H9 (cell line): ENCODE measurements at regions not wholly inside any gene's neighbourhood (a gene's known extent, or its start where the extent isn't known, plus 50 kb on each side); places are given as distances from the start of the nearest gene placed in this dataset.

Source experiments
- DNase-seq: peaks from one replicate; pipeline ENCODE4 v3.0.0-alpha.2; 2017
- H2AFZ ChIP-seq: one replicate; pipeline ENCODE4 v1.6.1; 2013; ENCODE audit warnings: mild to moderate bottlenecking, low read length, control low read depth, moderate library complexity
- H2AK5ac ChIP-seq: 2 replicates; pipeline ENCODE4 v1.6.1; 2013; ENCODE audit warnings: low read length, control low read depth, mixed read lengths; ENCODE audit not compliant: insufficient read length
- H2BK120ac ChIP-seq: one replicate; pipeline ENCODE4 v1.6.1; 2013; ENCODE audit warnings: low read depth, mild to moderate bottlenecking, low read length, control low read depth, inconsistent platforms; ENCODE audit not compliant: poor library complexity, severe bottlenecking
- H2BK12ac ChIP-seq: 2 replicates; pipeline ENCODE4 v1.6.1; 2013; ENCODE audit warnings: low read length, control low read depth, mixed read lengths, low read depth; ENCODE audit not compliant: insufficient read length
- H2BK15ac ChIP-seq: 2 replicates; pipeline ENCODE4 v1.6.1; 2013; ENCODE audit warnings: low read depth, low read length, control low read depth
- H2BK20ac ChIP-seq: one replicate; pipeline ENCODE4 v1.6.1; 2013; ENCODE audit warnings: low read depth, mild to moderate bottlenecking, low read length, control low read depth, inconsistent platforms; ENCODE audit not compliant: poor library complexity, severe bottlenecking
- H2BK5ac ChIP-seq: 2 replicates; pipeline ENCODE4 v1.6.1; 2013; ENCODE audit warnings: low read length, control low read depth, mixed read lengths; ENCODE audit not compliant: insufficient read length
- H3K14ac ChIP-seq: 2 replicates; pipeline ENCODE4 v1.6.1; 2013; ENCODE audit warnings: low read length, control low read depth; ENCODE audit not compliant: insufficient read depth
- H3K18ac ChIP-seq: 2 replicates; pipeline ENCODE4 v1.6.1; 2013; ENCODE audit warnings: low read depth, mild to moderate bottlenecking, mixed read lengths, low read length, control low read depth; ENCODE audit not compliant: insufficient read length
- H3K23ac ChIP-seq: 2 replicates; pipeline ENCODE4 v1.6.1; 2013; ENCODE audit warnings: low read length, control low read depth, mixed read lengths, low read depth; ENCODE audit not compliant: insufficient read length
- H3K23me2 ChIP-seq: 2 replicates; pipeline ENCODE4 v1.6.1; 2013; ENCODE audit warnings: low read depth, mild to moderate bottlenecking, mixed read lengths, low read length, control low read depth; ENCODE audit not compliant: insufficient read length, poor library complexity, severe bottlenecking
- H3K27ac ChIP-seq: 2 replicates; pipeline ENCODE4 v1.5.1; 2013; ENCODE audit warnings: low read length, control low read depth, mixed read lengths, low read depth; ENCODE audit not compliant: insufficient read length
- H3K27me3 ChIP-seq: 2 replicates; pipeline ENCODE4 v1.6.1; 2013; ENCODE audit warnings: low read length, control low read depth, inconsistent platforms; ENCODE audit not compliant: insufficient read depth
- H3K4ac ChIP-seq: 2 replicates; pipeline ENCODE4 v1.6.1; 2013; ENCODE audit warnings: low read depth, mild to moderate bottlenecking, control low read depth, inconsistent platforms, low read length, moderate library complexity
- H3K4me1 ChIP-seq: 2 replicates; pipeline ENCODE4 v1.6.1; 2013; ENCODE audit warnings: low read length, control low read depth, inconsistent platforms; ENCODE audit not compliant: insufficient read depth
- H3K4me2 ChIP-seq: 2 replicates; pipeline ENCODE4 v1.6.1; 2013; ENCODE audit warnings: low read length, control low read depth, mixed read lengths; ENCODE audit not compliant: insufficient read length, insufficient read depth
- H3K56ac ChIP-seq: 2 replicates; pipeline ENCODE4 v1.6.1; 2013; ENCODE audit warnings: low read depth, mild to moderate bottlenecking, mixed read lengths, low read length, control low read depth; ENCODE audit not compliant: insufficient read length
- H3K79me1 ChIP-seq: 2 replicates; pipeline ENCODE4 v1.6.1; 2013; ENCODE audit warnings: low read depth, mild to moderate bottlenecking, moderate library complexity, low read length, control low read depth, inconsistent platforms; ENCODE audit not compliant: insufficient read depth, poor library complexity, severe bottlenecking
- H3K79me2 ChIP-seq: 2 replicates; pipeline ENCODE4 v1.6.1; 2013; ENCODE audit warnings: low read length, control low read depth, inconsistent platforms; ENCODE audit not compliant: insufficient read depth
- H3K9ac ChIP-seq: 2 replicates; pipeline ENCODE4 v1.6.1; 2013; ENCODE audit warnings: low read length, control low read depth, mixed read lengths; ENCODE audit not compliant: insufficient read length; ENCODE audit errors: extremely low read depth
- H3K9me3 ChIP-seq: one replicate; pipeline ENCODE4 v1.6.1; 2013; ENCODE audit warnings: low read depth, low read length, inconsistent platforms; ENCODE audit not compliant: control insufficient read depth
- H3T11ph ChIP-seq: one replicate; pipeline ENCODE4 v1.6.1; 2013; ENCODE audit warnings: mild to moderate bottlenecking, low read length, control low read depth, inconsistent platforms
- H4K20me1 ChIP-seq: one replicate; pipeline ENCODE4 v1.6.1; 2013; ENCODE audit not compliant: control insufficient read depth, insufficient read length, insufficient read depth
- H4K5ac ChIP-seq: 2 replicates; pipeline ENCODE4 v1.6.1; 2013; ENCODE audit warnings: low read depth, mild to moderate bottlenecking, mixed read lengths, low read length, control low read depth; ENCODE audit not compliant: insufficient read length
- H4K8ac ChIP-seq: replicated peaks from 2 replicates; pipeline ENCODE4 v1.6.1; 2013; ENCODE audit warnings: low read length, control low read depth, mixed read lengths, low read depth; ENCODE audit not compliant: insufficient read length
- H4K91ac ChIP-seq: 2 replicates; pipeline ENCODE4 v1.6.1; 2013; ENCODE audit warnings: low read depth, mild to moderate bottlenecking, moderate library complexity, mixed read lengths, low read length, control low read depth; ENCODE audit not compliant: insufficient read length
- H3K27ac Mint-ChIP-seq, 3 experiments: 2 replicates in 2 of 3; 3 replicates in 1 of 3; pipeline ENCODE4 v1.8.0; 2020 to 2021; ENCODE audit warnings: mixed read lengths in 3 of 3, mild to moderate bottlenecking in 1 of 3, moderate library complexity in 1 of 3
- H3K27me3 Mint-ChIP-seq: 2 replicates; pipeline ENCODE4 v1.8.0; 2021; ENCODE audit warnings: low read depth, mild to moderate bottlenecking, moderate library complexity, mixed read lengths
- H3K36me3 Mint-ChIP-seq, 3 experiments: 2 replicates in 2 of 3; 3 replicates in 1 of 3; pipeline ENCODE4 v1.8.0; 2020 to 2021; ENCODE audit warnings: low read depth in 3 of 3, mixed read lengths in 3 of 3; ENCODE audit not compliant: insufficient read depth in 1 of 3
- H3K4me1 Mint-ChIP-seq, 2 experiments: 2 replicates each; pipeline ENCODE4 v1.8.0; 2020; ENCODE audit warnings: mixed read lengths in 2 of 2
- H3K4me3 Mint-ChIP-seq, 2 experiments: 2 replicates in 1 of 2; 3 replicates in 1 of 2; pipeline ENCODE4 v1.8.0; 2020 to 2021; ENCODE audit warnings: mild to moderate bottlenecking in 2 of 2, mixed read lengths in 2 of 2, moderate library complexity in 1 of 2
- H3K9me3 Mint-ChIP-seq, 2 experiments: 2 replicates in 1 of 2; 3 replicates in 1 of 2; pipeline ENCODE4 v1.8.0; 2020; ENCODE audit warnings: mild to moderate bottlenecking in 2 of 2, mixed read lengths in 2 of 2, moderate library complexity in 1 of 2
- WGBS: extraction: QIAGEN DNeasy Blood & Tissue Kit; methylation state at CpG from one replicate; pipeline ENCODE4 v1.1.7; 2013; ENCODE audit warnings: missing lambda C conversion rate, low lambda C conversion rate, mixed read lengths; ENCODE audit not compliant: insufficient read length; ENCODE audit errors: extremely low coverage; 5-methylcytosine and 5-hydroxymethylcytosine counted together
- TF ChIP-seq, protein P1 (sequence below): fragments of 200-600 bp; sonication (generic); conservative IDR thresholded peaks from 3 replicates; pipeline ENCODE4 v1.8.0; 2021; ENCODE audit warnings: antibody characterized with exemption, mild to moderate bottlenecking

- H3K27ac Mint-ChIP-seq, result no peak overlapping the region
- Histone ChIP-seq H4K91ac (no peak overlapping the region), H2BK5ac (no peak overlapping the region), H2BK15ac (no peak overlapping the region), H2AK5ac (no peak overlapping the region), H3K4ac (no peak overlapping the region), H3K27ac (no peak overlapping the region), H3K14ac (no peak overlapping the region), H3K23ac (no peak overlapping the region), H3K79me1 (no peaks in the 10 kb centered on the region), H3K18ac (no peak overlapping the region), H3K4me1 (no peaks in the 10 kb centered on the region), H3K56ac (no peak overlapping the region), H3K9me3 (peaks cover 6% of the 10 kb centered on the region), H2BK12ac (no peak overlapping the region), H3K9ac (no peak overlapping the region), H2AFZ (no peak overlapping the region), H3K27me3 (no peaks in the 10 kb centered on the region), H3T11ph (no peak overlapping the region), H3K23me2 (no peaks in the 10 kb centered on the region), H3K4me2 (no peak overlapping the region), H4K20me1 (no peaks in the 10 kb centered on the region), H2BK20ac (no peak overlapping the region), H4K5ac (no peak overlapping the region), H4K8ac (no peak overlapping the region), H2BK120ac (no peak overlapping the region), H3K79me2 (no peaks in the 10 kb centered on the region)
- H3K4me3 Mint-ChIP-seq, result no peak overlapping the region
- peaks cover 42 to 45% of the 10 kb centered on the region in 2 experiments for H3K9me3 Mint-ChIP-seq
- WGBS, result no CpG with 5 or more reads among the region's 3 CpGs
- TF ChIP-seq, protein P1, sequence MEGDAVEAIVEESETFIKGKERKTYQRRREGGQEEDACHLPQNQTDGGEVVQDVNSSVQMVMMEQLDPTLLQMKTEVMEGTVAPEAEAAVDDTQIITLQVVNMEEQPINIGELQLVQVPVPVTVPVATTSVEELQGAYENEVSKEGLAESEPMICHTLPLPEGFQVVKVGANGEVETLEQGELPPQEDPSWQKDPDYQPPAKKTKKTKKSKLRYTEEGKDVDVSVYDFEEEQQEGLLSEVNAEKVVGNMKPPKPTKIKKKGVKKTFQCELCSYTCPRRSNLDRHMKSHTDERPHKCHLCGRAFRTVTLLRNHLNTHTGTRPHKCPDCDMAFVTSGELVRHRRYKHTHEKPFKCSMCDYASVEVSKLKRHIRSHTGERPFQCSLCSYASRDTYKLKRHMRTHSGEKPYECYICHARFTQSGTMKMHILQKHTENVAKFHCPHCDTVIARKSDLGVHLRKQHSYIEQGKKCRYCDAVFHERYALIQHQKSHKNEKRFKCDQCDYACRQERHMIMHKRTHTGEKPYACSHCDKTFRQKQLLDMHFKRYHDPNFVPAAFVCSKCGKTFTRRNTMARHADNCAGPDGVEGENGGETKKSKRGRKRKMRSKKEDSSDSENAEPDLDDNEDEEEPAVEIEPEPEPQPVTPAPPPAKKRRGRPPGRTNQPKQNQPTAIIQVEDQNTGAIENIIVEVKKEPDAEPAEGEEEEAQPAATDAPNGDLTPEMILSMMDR, result no peak
- no peak for DNase-seq
- H3K27me3 Mint-ChIP-seq, result no peaks in the 10 kb centered on the region
- H3K4me1 Mint-ChIP-seq, result 0 out of 4 replicates have a peak, but pooled peaks cover 0 to under 1% of the 10 kb centered on the region in 2 experiments
- peaks cover 0 to 3% (median 2%) of the 10 kb centered on the region in 3 experiments; a peak in 4 of 7 replicates for H3K36me3 Mint-ChIP-seq
Measured at GRCh38 chrX:142499992-142500391, 294.9 kb upstream of the MAGEC2 start.
